Skeletal muscle satellite cell (primary cell): ENCODE measurements at regions not wholly inside any gene's neighbourhood (a gene's known extent, or its start where the extent isn't known, plus 50 kb on each side); places are given as distances from the start of the nearest gene placed in this dataset.

Source experiments
- H3K27me3 ChIP-seq: 2 replicates; pipeline ENCODE4 v1.7.0; 2013; ENCODE audit warnings: low read length; ENCODE audit not compliant: control insufficient read depth, insufficient read depth
- H3K36me3 ChIP-seq: 2 replicates; pipeline ENCODE4 v1.7.0; 2013; ENCODE audit warnings: mild to moderate bottlenecking, control low read depth, low read length; ENCODE audit not compliant: insufficient read depth
- H3K4me1 ChIP-seq: 2 replicates; pipeline ENCODE4 v1.7.0; 2013; ENCODE audit warnings: low read length; ENCODE audit not compliant: control insufficient read depth, insufficient read depth
- H3K4me2 ChIP-seq: 2 replicates; pipeline ENCODE4 v1.7.0; 2013; ENCODE audit warnings: mild to moderate bottlenecking, low read length
- H3K4me3 ChIP-seq: 2 replicates; pipeline ENCODE4 v1.7.0; 2013; ENCODE audit warnings: low read length
- H3K9ac ChIP-seq: 2 replicates; pipeline ENCODE4 v1.7.0; 2013; ENCODE audit warnings: mild to moderate bottlenecking, low read depth, low read length, moderate library complexity
- H3K9me3 ChIP-seq: replicated peaks from 2 replicates; pipeline ENCODE4 v1.7.0; 2013; ENCODE audit warnings: mild to moderate bottlenecking, control low read depth, low read length

DNA sequence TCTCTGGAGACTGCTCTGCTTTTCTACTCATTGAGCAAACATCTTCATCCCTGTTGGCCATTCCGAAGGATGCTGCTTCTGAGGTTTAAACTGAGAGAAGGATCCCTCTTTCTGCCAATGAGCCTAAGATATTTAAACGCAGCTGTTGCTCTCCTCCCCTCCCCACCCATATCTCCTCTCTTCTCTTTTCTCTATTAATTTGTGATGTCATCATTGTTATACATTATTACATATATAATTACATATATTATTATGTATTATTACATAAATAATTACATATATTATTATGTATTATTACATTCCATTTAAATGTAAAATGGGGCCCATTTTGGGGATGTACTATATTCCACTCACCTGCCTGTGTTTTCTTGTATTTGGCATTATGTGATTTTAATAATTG lies 82.7 kb upstream of the JUN start:
- Histone ChIP-seq H3K9ac (no peak overlapping the region), H3K4me3 (no peak overlapping the region), H3K27me3 (no peaks in the 10 kb centered on the region), H3K4me1 (peaks cover 3% of the 10 kb centered on the region), H3K36me3 (no peaks in the 10 kb centered on the region), H3K9me3 (no peaks in the 10 kb centered on the region), H3K4me2 (no peak overlapping the region)

DNA sequence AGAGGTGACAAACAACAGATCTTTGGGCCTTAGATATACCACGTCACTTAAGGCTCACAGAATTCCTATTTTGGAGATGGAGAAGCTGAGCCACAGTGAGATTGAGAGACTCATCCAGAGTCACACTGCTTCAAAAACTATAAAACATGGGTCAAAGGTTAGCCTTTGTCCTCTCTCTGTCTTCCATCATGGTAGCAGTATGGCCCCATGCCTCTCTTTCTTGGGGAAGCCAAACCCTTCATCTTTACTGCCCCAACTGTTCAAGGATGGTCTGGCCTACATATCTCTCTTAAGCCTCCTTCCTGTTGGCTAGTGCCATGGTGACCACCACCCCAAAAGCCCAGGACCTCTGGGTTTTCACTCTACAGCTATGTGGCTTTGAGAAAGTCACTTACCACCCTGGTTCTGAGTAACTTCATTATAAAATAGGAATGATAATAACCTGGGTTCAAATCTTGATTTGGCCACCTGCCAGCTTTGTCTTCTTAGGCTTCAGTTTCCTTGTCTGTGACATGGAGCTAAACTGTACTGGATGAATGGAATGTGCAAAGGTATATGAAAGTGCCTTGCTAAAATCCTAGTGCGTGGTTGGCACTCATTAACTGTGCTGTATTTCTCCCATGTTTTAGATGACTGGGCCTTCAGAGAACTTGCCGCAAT lies 85.9 kb upstream of the JUN start:
- Histone ChIP-seq H3K9me3 (no peaks in the 10 kb centered on the region), H3K9ac (no peak overlapping the region), H3K4me3 (no peak overlapping the region), H3K4me2 (no peak overlapping the region), H3K36me3 (no peaks in the 10 kb centered on the region), H3K4me1 (peaks cover 5% of the 10 kb centered on the region), H3K27me3 (no peaks in the 10 kb centered on the region)

- Histone ChIP-seq H3K9me3 (no peaks in the 10 kb centered on the region), H3K4me3 (no peak overlapping the region), H3K36me3 (no peaks in the 10 kb centered on the region), H3K27me3 (no peaks in the 10 kb centered on the region), H3K4me2 (no peak overlapping the region), H3K9ac (no peak overlapping the region), H3K4me1 (peaks cover 10% of the 10 kb centered on the region)
Measured at GRCh38 chr1:58870298-58870676, 86.4 kb upstream of the JUN start.

DNA sequence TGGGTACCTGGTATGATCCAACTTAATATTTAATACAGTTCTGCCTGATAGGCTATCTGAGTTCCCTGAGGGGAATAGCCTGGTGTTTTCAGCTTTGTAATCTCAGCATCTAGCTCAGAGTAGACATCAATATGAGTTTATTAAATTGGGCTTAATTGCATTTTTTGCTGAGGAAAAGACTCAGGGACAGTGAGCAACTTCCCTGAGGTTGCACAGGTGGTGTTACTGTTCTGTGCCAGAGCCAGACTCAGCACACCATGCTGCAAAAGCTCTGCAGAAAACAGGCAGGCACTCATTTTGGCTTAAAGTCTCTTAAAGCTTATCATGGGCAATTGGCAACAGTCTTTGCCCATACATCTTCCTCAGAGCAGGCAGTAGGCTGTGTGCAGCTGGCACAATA lies 90.5 kb upstream of the JUN start:
- H3K27me3 ChIP-seq, result no peaks in the 10 kb centered on the region
- no peak overlapping the region for H3K4me3 ChIP-seq
- no peaks in the 10 kb centered on the region for H3K36me3 ChIP-seq
- H3K9me3 ChIP-seq, result no peaks in the 10 kb centered on the region
- H3K9ac ChIP-seq, result no peak overlapping the region
- peaks cover 13% of the 10 kb centered on the region for H3K4me1 ChIP-seq
- peak overlapping the region; percentile 38 for H3K4me2 ChIP-seq

- Histone ChIP-seq H3K4me1 (peaks cover 14% of the 10 kb centered on the region), H3K9me3 (no peaks in the 10 kb centered on the region), H3K4me3 (no peak overlapping the region), H3K9ac (no peak overlapping the region), H3K4me2 (peak overlapping the region; percentile 38), H3K27me3 (no peaks in the 10 kb centered on the region), H3K36me3 (no peaks in the 10 kb centered on the region)
Measured at GRCh38 chr1:58874757-58875755, 91.2 kb upstream of the JUN start.

DNA sequence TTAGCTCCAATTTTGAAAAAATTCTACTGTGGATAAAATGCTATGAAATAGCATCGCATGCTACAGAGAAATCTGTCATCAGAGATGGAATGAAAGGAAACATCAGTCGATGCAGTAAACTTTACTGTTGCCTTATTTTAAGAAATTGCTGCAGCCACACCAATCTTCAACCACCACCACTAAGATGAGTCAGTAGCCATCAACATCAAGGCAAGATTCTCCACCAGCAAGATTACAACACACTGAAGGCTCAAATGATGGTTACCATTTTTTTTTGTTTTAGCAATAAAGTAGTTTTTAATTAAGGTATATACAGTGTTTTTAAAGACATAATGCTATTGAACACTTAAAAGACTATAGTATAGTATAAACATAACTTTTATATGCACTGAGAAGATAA lies 95.6 kb upstream of the JUN start:
- Histone ChIP-seq H3K4me1 (peaks cover 45% of the 10 kb centered on the region), H3K4me3 (no peak overlapping the region), H3K27me3 (no peaks in the 10 kb centered on the region), H3K9me3 (no peaks in the 10 kb centered on the region), H3K36me3 (no peaks in the 10 kb centered on the region), H3K9ac (no peak overlapping the region), H3K4me2 (no peak overlapping the region)

DNA sequence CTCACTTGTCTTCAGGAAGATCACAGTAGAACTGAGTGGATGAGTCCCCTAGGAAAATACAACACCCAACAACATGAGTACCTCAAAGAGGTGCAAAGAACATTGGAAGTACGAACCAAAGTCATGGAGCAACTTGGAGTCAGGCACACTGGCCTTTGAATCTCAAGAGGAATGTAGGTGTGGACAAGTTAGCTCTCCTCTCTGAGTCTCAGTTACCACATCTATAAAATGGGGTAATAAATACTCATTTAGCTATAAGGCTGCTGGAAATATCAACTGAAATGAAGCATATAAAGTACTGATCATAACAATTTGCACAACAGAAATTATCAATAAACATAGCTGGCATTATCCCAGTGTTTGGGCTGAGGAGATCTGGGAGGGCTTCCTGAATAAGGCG lies 96.7 kb upstream of the JUN start:
- H3K4me2 ChIP-seq, result no peak overlapping the region

GRCh38 chr1:58881471-58881994 lies 97.7 kb upstream of the JUN start:
- Histone ChIP-seq H3K4me1 (peaks cover 57% of the 10 kb centered on the region), H3K9me3 (no peaks in the 10 kb centered on the region), H3K4me2 (no peak overlapping the region), H3K4me3 (no peak overlapping the region), H3K36me3 (no peaks in the 10 kb centered on the region), H3K27me3 (no peaks in the 10 kb centered on the region), H3K9ac (no peak overlapping the region)

More for the DNA sequence above, 96.7 kb upstream of the JUN start:
- H3K4me3 ChIP-seq, result no peak overlapping the region
- no peaks in the 10 kb centered on the region for H3K27me3 ChIP-seq
- peaks cover 47% of the 10 kb centered on the region for H3K4me1 ChIP-seq
- no peak overlapping the region for H3K9ac ChIP-seq
- no peaks in the 10 kb centered on the region for H3K36me3 ChIP-seq
- H3K9me3 ChIP-seq, result no peaks in the 10 kb centered on the region

DNA sequence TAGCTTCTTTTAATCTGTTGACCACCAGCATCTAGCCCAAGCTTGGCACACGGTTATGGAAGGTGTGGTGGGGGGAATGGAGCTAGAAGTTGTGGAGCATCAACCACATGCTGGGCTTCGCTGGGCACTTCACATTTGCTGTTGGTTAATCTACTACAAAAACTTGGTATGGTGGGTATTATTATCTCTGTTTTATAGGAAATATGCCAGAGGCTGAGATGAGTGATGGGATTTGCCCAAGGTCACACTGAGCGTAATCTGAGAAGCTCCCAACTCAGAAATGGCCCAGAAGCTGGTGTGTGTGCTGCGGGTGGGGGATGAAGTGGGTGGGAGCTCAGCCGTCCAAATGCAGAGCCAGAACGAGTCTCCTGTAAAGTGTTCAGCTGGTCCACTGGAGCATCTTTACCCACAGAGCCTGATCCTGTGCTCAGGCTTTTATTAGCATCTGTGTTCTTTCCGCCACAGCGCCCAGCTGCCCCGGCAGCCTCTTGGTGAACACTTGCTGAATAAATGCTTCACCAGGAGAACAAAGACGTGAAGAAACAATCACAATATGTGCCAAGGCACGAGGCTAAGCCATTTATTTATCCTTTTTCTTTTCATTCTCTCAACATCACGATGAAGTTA lies 98.6 kb upstream of the JUN start:
- Histone ChIP-seq H3K4me1 (peaks cover 66% of the 10 kb centered on the region), H3K9ac (peak overlapping the region; percentile 32), H3K4me2 (no peak overlapping the region), H3K27me3 (no peaks in the 10 kb centered on the region), H3K4me3 (no peak overlapping the region), H3K9me3 (no peaks in the 10 kb centered on the region), H3K36me3 (no peaks in the 10 kb centered on the region)

GRCh38 chr1:58883037-58883887 lies 99.4 kb upstream of the JUN start:
- Histone ChIP-seq H3K4me3 (no peak overlapping the region), H3K4me1 (peaks cover 69% of the 10 kb centered on the region), H3K9ac (peak overlapping the region; percentile 32), H3K27me3 (no peaks in the 10 kb centered on the region), H3K36me3 (no peaks in the 10 kb centered on the region), H3K4me2 (no peak overlapping the region), H3K9me3 (no peaks in the 10 kb centered on the region)
